Naive B cell (primary cell): ENCODE measurements at regions not wholly inside any gene's neighbourhood (a gene's known extent, or its start where the extent isn't known, plus 50 kb on each side); places are given as distances from the start of the nearest gene placed in this dataset.
A peak's percentile ranks its signal among the peaks of the same experiment; 100 is the strongest.
"Not testable (repeated sequence)": the region's sequence is repeated elsewhere in the genome, so short reads cannot be mapped to it uniquely, and the experiment has no call there.

ENCODE experiments used
- ATAC-seq, 2 donors: fragments of 150-1000 bp; cut with Tn5 transposase; 2 replicates each; pipeline ENCODE4 v1.10.0; 2021; ENCODE audit warnings: low read depth in 2 of 2, mild to moderate bottlenecking in 2 of 2, moderate library complexity in 2 of 2
- DNase-seq: peaks from one replicate; pipeline ENCODE4 v3.0.0; 2022
- H3K27ac Mint-ChIP-seq, 6 donors: one replicate each; pipeline ENCODE4 v1.8.0; 2020 to 2022; ENCODE audit warnings: mild to moderate bottlenecking in 6 of 6, mixed read lengths in 6 of 6, moderate library complexity in 5 of 6, inconsistent platforms in 2 of 6
- H3K27me3 Mint-ChIP-seq, 3 donors: one replicate each; pipeline ENCODE4 v1.8.0; 2021 to 2022; ENCODE audit warnings: mixed read lengths in 3 of 3, mild to moderate bottlenecking in 1 of 3
- H3K36me3 Mint-ChIP-seq, 2 donors: one replicate each; pipeline ENCODE4 v1.8.0; 2020 to 2022; ENCODE audit warnings: mixed read lengths in 2 of 2, inconsistent platforms in 1 of 2, mild to moderate bottlenecking in 1 of 2
- H3K4me1 Mint-ChIP-seq, 3 donors: one replicate each; pipeline ENCODE4 v1.8.0; 2020 to 2022; ENCODE audit warnings: mixed read lengths in 3 of 3, inconsistent platforms in 1 of 3, mild to moderate bottlenecking in 1 of 3, moderate library complexity in 1 of 3
- H3K4me3 Mint-ChIP-seq, 8 donors: one replicate each; pipeline ENCODE4 v1.8.0; 2020 to 2022; ENCODE audit warnings: mild to moderate bottlenecking in 8 of 8, mixed read lengths in 8 of 8, moderate library complexity in 8 of 8, inconsistent platforms in 2 of 8
- H3K9me3 Mint-ChIP-seq, 7 donors: one replicate each; pipeline ENCODE4 v1.8.0; 2020 to 2022; ENCODE audit warnings: mixed read lengths in 7 of 7, mild to moderate bottlenecking in 5 of 7, inconsistent platforms in 2 of 7, moderate library complexity in 1 of 7

- Mint-ChIP-seq H3K27me3 (no peaks in the 10 kb centered on the region), H3K9me3 (peaks cover 0 to 11% (median 4%) of the 10 kb centered on the region in 7 donors)
These were observed 1259.6 kb upstream of the TENM4 start for GRCh38 chr11:80700386-80700785.

DNA sequence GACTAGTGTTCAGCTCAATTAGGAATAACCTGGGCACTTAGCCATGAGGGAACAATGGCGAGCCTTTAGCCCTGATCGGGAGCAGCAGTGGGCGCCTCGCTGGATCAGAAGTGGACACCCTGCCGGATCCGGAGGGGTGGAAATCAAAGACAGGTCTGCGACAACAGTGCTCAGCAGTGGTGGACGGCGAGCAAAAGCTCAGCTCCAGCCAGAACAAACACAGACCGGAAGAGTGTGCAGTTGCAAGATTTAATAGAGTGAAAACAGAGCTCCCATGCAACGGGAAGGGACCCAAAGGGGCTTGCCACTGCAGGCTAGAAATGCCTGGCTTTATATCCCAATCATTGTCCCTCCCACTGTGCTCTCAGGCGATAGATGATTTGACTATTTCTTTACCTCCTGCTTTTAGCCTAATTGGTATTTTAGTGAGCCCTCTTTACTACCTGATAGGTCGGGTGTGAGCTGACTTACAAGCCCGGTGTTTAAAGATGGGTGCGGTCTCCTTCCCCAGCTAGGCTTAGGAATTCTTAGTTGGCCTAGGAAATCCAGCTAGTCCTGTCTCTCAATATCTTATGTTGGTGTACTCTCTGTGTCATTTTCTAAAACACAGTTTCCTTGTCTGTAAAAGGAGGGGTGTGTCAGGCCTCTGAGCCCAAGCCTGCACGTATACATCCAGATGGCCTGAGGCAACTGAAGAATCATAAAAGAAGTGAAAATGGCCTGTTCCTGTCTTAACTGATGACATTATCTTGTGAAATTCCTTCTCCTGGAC is 1258.8 kb upstream of the TENM4 start:
- not testable (repeated sequence) for H3K36me3 Mint-ChIP-seq, H3K4me3 Mint-ChIP-seq, ATAC-seq, DNase-seq, H3K27me3 Mint-ChIP-seq, H3K27ac Mint-ChIP-seq, H3K9me3 Mint-ChIP-seq, H3K4me1 Mint-ChIP-seq

More at GRCh38 chr11:80700386-80700785, 1259.6 kb upstream of the TENM4 start:
- Mint-ChIP-seq H3K36me3 (no peaks in the 10 kb centered on the region), H3K27ac (no peak overlapping the region), H3K4me3 (no peak overlapping the region), H3K4me1 (no peaks in the 10 kb centered on the region)
- no peak for ATAC-seq
- no peak for DNase-seq

- DNase-seq (no peak), ATAC-seq (no peak)
- Mint-ChIP-seq H3K9me3 (peaks cover 0 to 8% (median 4%) of the 10 kb centered on the region in 7 donors), H3K36me3 (no peaks in the 10 kb centered on the region), H3K27ac (no peak overlapping the region), H3K27me3 (no peaks in the 10 kb centered on the region), H3K4me3 (no peak overlapping the region), H3K4me1 (no peaks in the 10 kb centered on the region)
These were observed 1257.8 kb upstream of the TENM4 start for GRCh38 chr11:80698637-80699036.

- Mint-ChIP-seq H3K27me3 (no peaks in the 10 kb centered on the region), H3K9me3 (peaks cover 0 to 5% (median 2%) of the 10 kb centered on the region in 7 donors), H3K36me3 (no peaks in the 10 kb centered on the region), H3K27ac (no peak overlapping the region), H3K4me3 (no peak overlapping the region), H3K4me1 (no peaks in the 10 kb centered on the region)
- DNase-seq (no peak), ATAC-seq (no peak)
These were observed 1253.6 kb upstream of the TENM4 start for GRCh38 chr11:80694385-80694784.

DNA sequence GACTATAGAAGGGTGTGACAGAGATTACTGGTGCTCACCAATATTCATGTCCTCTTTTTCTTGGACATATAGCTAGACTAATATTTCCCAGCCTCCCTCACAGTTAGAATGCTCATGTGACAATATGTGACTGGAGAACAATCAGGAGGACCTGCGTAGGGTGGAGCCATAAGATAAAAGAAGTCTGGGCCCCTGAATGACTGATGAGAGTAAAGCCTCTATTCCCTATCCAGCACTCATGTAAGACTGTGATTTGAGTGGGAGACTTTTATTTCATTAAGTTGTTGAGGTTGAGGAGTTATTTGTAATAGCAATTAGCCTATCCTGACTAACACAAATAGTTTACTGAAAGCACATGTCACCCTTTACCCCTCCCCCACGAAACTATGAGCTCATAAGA is 1247.1 kb upstream of the TENM4 start:
- H3K27ac Mint-ChIP-seq = no peak overlapping the region
- DNase-seq (no peak), ATAC-seq (no peak)
- H3K27me3 Mint-ChIP-seq = no peaks in the 10 kb centered on the region
- peaks cover 0 to 7% (median 2%) of the 10 kb centered on the region in 7 donors for H3K9me3 Mint-ChIP-seq
- H3K4me3 Mint-ChIP-seq = no peak overlapping the region
- H3K36me3 Mint-ChIP-seq = no peaks in the 10 kb centered on the region
- H3K4me1 Mint-ChIP-seq = no peaks in the 10 kb centered on the region

- H3K4me3 Mint-ChIP-seq = no peak overlapping the region
- no peaks in the 10 kb centered on the region for H3K27me3 Mint-ChIP-seq
- no peak overlapping the region for H3K27ac Mint-ChIP-seq
- no peaks in the 10 kb centered on the region for H3K36me3 Mint-ChIP-seq
- DNase-seq (no peak), ATAC-seq (no peak)
- no peaks in the 10 kb centered on the region for H3K4me1 Mint-ChIP-seq
- H3K9me3 Mint-ChIP-seq = peaks cover 0 to 7% (median 2%) of the 10 kb centered on the region in 7 donors
These were observed 1246.1 kb upstream of the TENM4 start for GRCh38 chr11:80686889-80687288.

- no peak overlapping the region for H3K4me3 Mint-ChIP-seq
- no peak for ATAC-seq
- H3K36me3 Mint-ChIP-seq = no peaks in the 10 kb centered on the region
- no peaks in the 10 kb centered on the region for H3K4me1 Mint-ChIP-seq
- H3K27ac Mint-ChIP-seq = no peak overlapping the region
- peaks cover 0 to 20% (median 2%) of the 10 kb centered on the region in 7 donors for H3K9me3 Mint-ChIP-seq
- no peaks in the 10 kb centered on the region for H3K27me3 Mint-ChIP-seq
- DNase-seq = no peak
These were observed 1232.7 kb upstream of the TENM4 start for GRCh38 chr11:80673566-80673965.

GRCh38 chr11:80669620-80670019 is 1228.8 kb upstream of the TENM4 start:
- no peak for DNase-seq
- Mint-ChIP-seq H3K4me1 (no peaks in the 10 kb centered on the region), H3K9me3 (peaks cover 0 to 8% (median 2%) of the 10 kb centered on the region in 7 donors), H3K27ac (no peak overlapping the region), H3K4me3 (no peak overlapping the region), H3K36me3 (no peaks in the 10 kb centered on the region), H3K27me3 (no peaks in the 10 kb centered on the region)
- no peak for ATAC-seq

GRCh38 chr11:80668039-80668438 is 1227.2 kb upstream of the TENM4 start:
- no peaks in the 10 kb centered on the region for H3K4me1 Mint-ChIP-seq
- no peaks in the 10 kb centered on the region for H3K36me3 Mint-ChIP-seq
- no peak overlapping the region for H3K4me3 Mint-ChIP-seq
- no peak overlapping the region for H3K27ac Mint-ChIP-seq
- no peaks in the 10 kb centered on the region for H3K27me3 Mint-ChIP-seq
- H3K9me3 Mint-ChIP-seq = peaks cover 0 to 8% (median 4%) of the 10 kb centered on the region in 7 donors
- no peak for DNase-seq
- ATAC-seq = no peak

GRCh38 chr11:80655834-80656233 is 1215.0 kb upstream of the TENM4 start:
- H3K4me3 Mint-ChIP-seq = no peak overlapping the region
- no peaks in the 10 kb centered on the region for H3K27me3 Mint-ChIP-seq
- H3K9me3 Mint-ChIP-seq = peaks cover 0 to 7% (median 4%) of the 10 kb centered on the region in 7 donors
- no peaks in the 10 kb centered on the region for H3K36me3 Mint-ChIP-seq
- H3K4me1 Mint-ChIP-seq = no peaks in the 10 kb centered on the region
- ATAC-seq (no peak), DNase-seq (no peak)
- no peak overlapping the region for H3K27ac Mint-ChIP-seq

DNA sequence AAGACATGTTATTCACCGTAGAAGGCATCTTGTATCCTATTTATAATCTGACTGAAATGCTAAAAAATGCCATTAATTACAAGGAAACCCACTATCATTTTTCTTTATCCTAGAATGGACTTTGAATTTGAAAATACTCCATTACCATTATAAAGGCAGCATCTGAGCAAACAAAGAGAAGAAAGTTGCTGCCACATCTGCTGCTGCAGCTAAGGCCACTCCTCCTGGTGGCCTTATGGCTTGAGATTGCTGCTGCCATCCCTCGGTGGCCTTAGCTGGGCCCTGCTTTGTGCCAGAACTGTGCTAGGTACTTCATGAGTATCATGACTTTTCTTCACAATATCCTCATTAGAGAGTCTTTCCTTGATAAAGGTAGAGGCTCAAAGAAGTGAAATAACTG is 1210.1 kb upstream of the TENM4 start:
- ATAC-seq (no peak), DNase-seq (no peak)
- no peak overlapping the region for H3K27ac Mint-ChIP-seq
- H3K27me3 Mint-ChIP-seq = no peaks in the 10 kb centered on the region
- no peaks in the 10 kb centered on the region for H3K36me3 Mint-ChIP-seq
- H3K9me3 Mint-ChIP-seq = peaks cover 0 to 5% (median 0%) of the 10 kb centered on the region in 7 donors
- no peaks in the 10 kb centered on the region for H3K4me1 Mint-ChIP-seq
- no peak overlapping the region for H3K4me3 Mint-ChIP-seq

DNA sequence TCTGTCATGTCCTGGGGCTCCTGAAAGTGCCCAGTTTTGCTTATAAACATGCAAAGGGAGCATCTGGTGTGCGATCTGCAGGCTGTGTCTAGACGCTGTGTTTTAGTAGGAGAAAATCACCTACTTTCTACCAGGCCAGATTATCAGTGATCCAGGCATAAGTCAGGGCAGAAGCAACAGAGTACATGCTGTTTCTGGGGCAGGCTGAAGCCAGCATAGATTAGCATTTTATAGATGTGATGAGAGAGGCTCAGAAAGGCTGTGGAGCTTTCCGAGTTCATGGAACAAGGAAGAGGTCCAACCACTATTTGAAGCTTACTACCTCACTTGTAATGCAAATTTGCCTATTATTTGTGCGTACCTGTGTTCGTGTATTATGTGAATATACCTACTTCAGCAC is 1208.4 kb upstream of the TENM4 start:
- no peaks in the 10 kb centered on the region for H3K4me1 Mint-ChIP-seq
- H3K27me3 Mint-ChIP-seq = no peaks in the 10 kb centered on the region
- H3K4me3 Mint-ChIP-seq = no peak overlapping the region
- ATAC-seq (no peak), DNase-seq (no peak)
- no peaks in the 10 kb centered on the region for H3K36me3 Mint-ChIP-seq
- no peak overlapping the region for H3K27ac Mint-ChIP-seq
- H3K9me3 Mint-ChIP-seq = peaks cover 0 to 5% (median 0%) of the 10 kb centered on the region in 7 donors

DNA sequence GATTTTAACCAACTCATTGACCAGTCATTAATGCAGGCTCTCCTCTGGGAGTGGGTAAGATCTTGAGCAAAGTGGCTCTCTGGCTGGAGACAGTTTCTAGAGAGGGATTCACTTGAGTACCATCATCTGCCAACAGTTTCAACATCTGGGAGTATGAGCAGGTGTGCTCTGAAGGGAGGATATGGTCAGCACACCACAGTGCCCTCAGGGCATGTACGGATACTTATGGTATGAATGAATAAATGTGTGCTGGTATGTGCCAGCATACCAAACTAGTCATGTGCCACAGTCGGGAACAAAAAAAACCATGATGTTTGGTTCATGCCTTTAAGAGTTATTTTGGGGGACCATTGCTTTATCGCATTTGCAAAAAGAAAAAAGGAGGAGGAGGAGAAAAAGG is 1197.5 kb upstream of the TENM4 start:
- H3K9me3 Mint-ChIP-seq = peaks cover 0 to 15% (median 7%) of the 10 kb centered on the region in 7 donors
- no peak overlapping the region for H3K27ac Mint-ChIP-seq
- peak overlapping the region in 1 of 8 donors; percentile 51 for H3K4me3 Mint-ChIP-seq
- H3K27me3 Mint-ChIP-seq = no peaks in the 10 kb centered on the region
- no peaks in the 10 kb centered on the region for H3K4me1 Mint-ChIP-seq
- DNase-seq = no peak
- no peak for ATAC-seq
- no peaks in the 10 kb centered on the region for H3K36me3 Mint-ChIP-seq

DNA sequence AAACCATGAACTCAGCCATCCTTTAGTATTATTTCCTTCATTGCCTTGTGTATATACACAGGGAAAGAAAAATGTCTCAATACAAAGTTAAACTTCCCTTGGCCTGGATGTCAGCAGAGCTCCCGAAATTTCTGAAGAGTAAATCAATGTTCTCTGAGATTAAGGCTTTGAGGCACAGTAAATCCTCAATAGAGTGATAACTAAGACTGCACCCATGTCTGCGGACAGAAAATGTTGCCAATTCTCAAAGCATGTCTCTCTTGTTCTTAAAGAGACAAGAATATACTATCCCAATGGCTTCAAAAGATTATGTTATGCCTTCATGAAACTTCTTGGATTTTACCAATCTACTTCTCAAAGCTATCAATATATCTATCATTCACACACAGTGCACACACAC is 1196.7 kb upstream of the TENM4 start:
- DNase-seq (no peak), ATAC-seq (no peak)
- no peak overlapping the region for H3K4me3 Mint-ChIP-seq
- H3K27me3 Mint-ChIP-seq = no peaks in the 10 kb centered on the region
- H3K9me3 Mint-ChIP-seq = peaks cover 0 to 15% (median 7%) of the 10 kb centered on the region in 7 donors
- H3K36me3 Mint-ChIP-seq = no peaks in the 10 kb centered on the region
- no peaks in the 10 kb centered on the region for H3K4me1 Mint-ChIP-seq
- no peak overlapping the region for H3K27ac Mint-ChIP-seq
